ENCODE measurements at regions not wholly inside any gene's neighbourhood (a gene's known extent, or its start where the extent isn't known, plus 50 kb on each side); places are given as distances from the start of the nearest gene placed in this dataset.
"Not testable (repeated sequence)": the region's sequence is repeated elsewhere in the genome, so short reads cannot be mapped to it uniquely, and the experiment has no call there.

DNA sequence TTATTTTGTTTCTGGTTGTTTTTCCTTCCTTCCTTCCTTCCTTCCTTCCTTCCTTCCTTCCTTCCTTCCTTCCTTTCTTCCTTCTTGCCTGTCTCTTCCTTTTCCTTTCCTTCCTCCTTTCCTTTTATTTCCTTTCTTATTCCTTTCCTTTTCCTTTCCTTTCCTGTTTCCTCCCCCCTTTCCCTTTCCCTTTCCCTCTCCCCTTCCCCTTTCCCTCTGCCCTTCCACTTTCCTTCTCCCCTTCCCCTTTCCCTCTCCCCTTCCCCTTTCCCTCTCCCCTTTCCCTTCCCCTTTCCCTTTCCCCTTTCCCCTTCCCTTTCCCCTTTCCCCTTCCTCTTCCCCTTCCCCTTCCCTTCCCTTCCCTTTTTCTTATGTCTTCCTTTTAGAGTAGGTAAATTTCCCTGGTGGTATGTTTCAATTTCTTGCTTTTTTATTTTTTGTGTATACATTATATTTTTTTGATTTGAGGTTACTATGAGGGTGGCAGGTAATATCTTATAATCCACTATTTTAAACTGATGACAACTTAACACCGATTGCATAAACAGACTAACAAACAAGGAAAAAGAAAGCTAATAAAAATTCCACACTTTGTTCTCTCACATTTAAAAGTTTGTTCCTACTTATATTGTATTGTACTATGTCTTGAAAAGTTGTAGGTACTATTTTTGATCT lies 311.0 kb upstream of the FSHR start:
- no peak for DNase-seq

DNA sequence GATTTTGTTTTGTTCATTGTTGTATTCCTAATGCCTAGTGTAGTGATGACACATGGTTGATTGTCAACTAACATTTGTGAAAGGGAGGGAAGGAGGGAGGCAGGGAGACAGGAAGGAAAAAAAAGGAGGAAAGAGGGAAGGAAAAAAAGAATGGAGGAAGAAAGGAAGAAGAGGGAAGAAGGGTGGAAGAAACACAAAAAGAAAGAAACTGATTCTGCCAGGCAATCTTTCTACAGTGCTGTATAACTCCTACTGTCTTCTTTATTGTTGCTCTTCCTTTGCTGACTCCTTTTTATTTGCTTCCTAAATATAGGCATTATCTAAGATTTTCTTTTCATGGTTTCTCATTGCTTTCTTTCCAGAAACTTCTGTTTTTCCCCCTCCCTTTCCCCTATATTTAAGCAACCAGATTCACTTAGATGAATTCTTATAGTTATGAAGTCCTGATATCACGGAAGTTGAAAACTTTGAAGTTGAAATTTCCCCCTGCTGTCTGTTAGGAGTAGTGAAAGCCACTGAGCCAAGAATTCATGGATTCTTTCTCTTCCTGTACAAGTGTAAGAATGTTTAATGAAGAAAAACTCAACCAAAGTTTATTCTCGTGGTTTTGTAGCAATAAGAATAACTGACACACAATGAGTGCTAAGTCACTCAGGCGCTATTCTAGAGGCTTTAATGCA lies 305.1 kb upstream of the FSHR start:
- no peak for DNase-seq

- DNase-seq = no peak
These were observed 289.7 kb upstream of the FSHR start for GRCh38 chr2:49444005-49444404.

GRCh38 chr2:49426996-49427395 lies 272.7 kb upstream of the FSHR start:
- no peak for DNase-seq

DNA sequence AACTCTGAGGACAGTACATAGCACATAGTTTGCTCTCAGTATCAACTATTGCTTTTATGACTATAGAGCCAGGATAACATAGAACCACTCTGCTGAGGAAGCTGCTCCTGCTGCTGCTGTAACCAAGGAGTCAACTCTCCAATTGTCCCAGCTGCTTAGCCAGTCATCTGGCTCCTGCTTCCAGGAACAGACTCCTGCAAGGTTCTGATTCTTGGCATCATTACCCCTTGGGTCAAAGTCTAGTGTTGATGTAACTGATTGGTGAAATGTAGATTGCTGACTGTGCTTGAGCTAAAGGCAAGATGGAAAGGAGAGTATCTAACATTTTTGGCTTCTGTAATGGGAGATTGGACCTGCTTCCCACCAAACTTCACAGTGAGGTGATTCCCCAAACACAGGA lies 261.9 kb upstream of the FSHR start:
- no peak for DNase-seq

GRCh38 chr2:49404108-49404507 lies 249.8 kb upstream of the FSHR start:
- DNase-seq = no peak

DNA sequence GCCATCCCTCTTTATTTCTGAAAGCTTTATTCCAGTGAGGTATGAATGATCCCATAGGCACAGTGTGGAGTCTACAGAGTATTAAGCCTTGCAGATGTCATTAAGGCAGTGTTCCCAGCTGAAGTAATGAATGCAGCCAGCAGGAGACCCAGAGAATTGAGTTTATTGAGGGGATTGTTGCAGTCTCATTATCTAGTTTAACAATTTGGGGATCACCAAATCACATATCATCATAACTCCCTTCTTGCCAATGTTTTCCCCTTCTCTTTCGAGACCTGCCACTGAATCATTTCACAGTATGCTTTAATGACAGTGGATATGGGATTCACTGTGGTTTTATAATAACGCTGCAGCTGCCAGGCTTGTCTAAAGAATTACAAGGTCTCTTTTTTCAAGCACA lies 249.3 kb upstream of the FSHR start:
- no peak for DNase-seq

- DNase-seq = no peak
These were observed 225.1 kb upstream of the FSHR start for GRCh38 chr2:49379406-49379805.

DNA sequence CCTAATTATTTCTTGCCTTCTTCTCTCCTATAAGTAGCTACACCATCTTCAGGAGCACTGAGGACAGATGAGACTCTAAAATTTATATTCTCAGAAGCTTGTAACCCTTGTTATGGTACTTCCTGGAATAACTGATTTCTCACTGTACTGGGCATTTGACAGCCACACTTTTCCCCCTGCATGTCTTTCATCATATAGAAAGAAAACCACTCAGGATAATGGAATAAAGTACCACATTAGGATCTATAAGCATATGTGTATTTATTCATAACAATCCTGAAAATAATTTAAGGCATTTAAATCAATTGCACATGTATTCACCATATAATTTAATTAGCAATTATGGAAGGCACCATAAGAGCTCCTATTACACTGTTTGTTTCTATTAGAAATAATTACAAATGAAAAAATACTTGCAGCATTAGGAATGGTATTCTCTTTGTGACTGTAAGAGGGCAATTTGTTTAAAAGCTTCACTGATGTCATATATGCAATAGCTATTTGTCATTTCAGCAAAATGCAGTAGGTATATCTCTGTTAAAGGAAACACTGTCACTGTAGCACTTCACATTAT lies 216.9 kb upstream of the FSHR start:
- no peak for DNase-seq

GRCh38 chr2:49369650-49370049 lies 215.3 kb upstream of the FSHR start:
- no peak for DNase-seq

GRCh38 chr2:49369101-49369500 lies 214.8 kb upstream of the FSHR start:
- DNase-seq = no peak

DNA sequence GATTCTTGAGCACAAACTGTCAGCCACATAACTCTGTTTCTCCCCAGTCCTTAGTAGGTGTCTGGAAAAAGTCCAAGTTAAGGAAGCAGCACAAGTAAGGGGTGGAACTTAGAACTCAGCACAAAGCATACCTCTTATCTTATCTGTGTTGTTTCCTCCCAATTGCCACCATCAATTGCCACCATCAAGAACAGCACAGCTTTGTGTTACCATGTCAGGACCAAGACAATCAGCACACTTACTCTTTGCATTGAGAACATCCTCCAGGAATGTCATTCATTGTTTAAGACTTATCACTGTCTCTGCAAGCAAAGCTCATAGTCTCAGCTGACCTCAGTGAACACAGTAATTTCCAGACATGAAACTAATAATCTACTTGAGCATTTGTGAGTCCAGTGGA lies 212.7 kb upstream of the FSHR start:
- no peak for DNase-seq

GRCh38 chr2:49360407-49360767 lies 206.1 kb upstream of the FSHR start:
- no peak for DNase-seq

GRCh38 chr2:49359721-49360406 lies 205.5 kb upstream of the FSHR start:
- DNase-seq = no peak

DNA sequence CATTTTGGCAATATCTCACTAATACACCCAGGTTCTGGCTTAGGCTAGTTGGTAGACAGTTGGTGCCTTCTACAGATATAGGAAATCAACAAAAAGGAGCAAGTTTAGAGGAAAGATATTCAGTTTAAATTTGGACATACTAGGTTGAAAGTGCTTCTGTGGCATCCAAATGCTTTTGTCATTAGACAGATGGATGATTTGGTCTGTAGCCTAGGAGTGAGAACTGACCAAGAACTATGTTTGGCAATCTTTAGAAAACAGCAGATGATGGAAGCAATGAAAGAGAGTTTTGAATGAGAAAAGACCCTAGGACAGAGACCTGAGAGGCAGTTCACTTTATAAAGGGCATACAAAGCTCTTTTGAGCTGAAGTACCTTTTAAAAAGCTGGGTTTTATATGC lies 201.3 kb upstream of the FSHR start:
- DNase-seq = no peak

GRCh38 chr2:49351560-49351959 lies 197.2 kb upstream of the FSHR start:
- no peak for DNase-seq

DNA sequence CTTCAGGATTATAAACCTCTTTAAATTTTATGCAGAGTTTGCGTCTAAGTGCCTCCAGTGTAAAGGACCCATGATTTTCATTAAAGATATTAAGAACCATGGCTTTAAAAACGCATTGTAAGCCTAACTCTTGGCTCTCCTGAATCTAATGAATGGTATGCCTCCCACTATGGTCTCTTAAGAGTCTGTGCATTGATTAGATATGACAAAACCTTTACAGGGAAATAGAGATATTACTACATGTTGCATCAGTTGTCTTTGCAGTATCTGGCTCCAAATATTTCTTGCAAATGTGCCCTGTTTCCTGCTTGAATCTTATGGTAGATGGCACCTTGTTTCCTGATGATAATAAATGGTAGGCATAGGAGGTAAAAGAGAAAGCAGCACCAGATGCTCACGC lies 189.3 kb upstream of the FSHR start:
- DNase-seq = no peak

GRCh38 chr2:49342156-49342555 lies 187.8 kb upstream of the FSHR start:
- DNase-seq = no peak

DNA sequence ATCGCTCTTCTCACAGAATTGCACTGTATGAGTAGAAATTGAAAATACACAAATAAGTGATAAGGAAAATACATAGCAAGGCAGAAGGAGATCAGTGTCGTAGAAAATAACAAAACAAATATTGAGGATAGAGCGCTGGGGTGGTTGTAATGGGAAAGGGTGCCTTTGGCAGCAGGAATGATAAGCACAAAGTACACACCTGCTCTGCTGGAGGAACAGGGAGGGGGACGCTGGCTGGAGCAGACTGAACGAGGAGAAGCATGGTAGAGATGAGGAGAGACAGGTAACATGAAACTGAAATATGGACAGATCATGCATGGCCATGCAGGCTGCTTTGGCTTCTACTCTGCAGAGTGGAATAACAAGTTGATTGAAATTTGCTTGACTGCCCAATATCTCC lies 181.2 kb upstream of the FSHR start:
- DNase-seq = no peak

- no peak for DNase-seq
These were observed 178.1 kb upstream of the FSHR start for GRCh38 chr2:49332415-49332814.

GRCh38 chr2:49318531-49318930 lies 164.2 kb upstream of the FSHR start:
- DNase-seq = no peak

DNA sequence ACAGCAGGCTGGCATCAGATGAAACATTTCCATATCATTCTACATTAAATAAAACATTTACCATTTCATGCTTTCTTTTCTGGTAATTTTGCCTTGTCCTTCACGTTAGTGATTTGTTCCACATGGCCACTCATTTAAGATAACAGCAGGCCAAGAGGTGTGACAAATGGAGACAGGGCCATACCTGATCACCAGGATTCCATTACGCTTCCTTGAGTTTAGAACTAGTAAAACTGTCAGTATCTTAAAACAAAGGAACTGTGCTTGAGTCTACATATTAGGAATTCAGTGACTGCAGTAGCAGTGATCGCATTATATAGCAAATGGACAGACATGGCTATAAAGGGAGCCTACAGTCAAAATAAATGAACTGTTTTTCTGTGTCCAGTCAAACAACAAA lies 155.1 kb upstream of the FSHR start:
- DNase-seq = no peak

DNA sequence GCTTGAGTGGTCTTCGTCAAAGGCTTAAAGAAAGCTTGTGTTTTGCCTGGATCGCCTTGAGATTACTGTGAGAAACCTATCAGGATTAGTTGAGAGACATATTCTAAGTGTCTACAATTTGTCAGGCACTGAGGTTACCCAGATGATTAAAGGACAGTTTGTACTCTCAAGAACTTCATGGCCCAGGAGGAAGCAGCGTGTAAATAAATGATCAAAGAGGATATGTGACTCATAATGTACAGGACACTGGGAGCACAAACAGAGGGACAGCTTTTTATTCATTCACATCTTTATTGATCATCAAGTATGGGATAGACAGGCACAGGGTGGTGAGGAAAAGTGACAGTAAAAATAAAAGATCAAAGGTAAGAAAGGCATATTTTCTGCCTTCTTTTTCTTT lies 152.6 kb upstream of the FSHR start:
- DNase-seq = no peak

GRCh38 chr2:49298693-49299092 lies 144.4 kb upstream of the FSHR start:
- not testable (repeated sequence) for DNase-seq
